NOMO-1 (cell line): ENCODE measurements at regions not wholly inside any gene's neighbourhood (a gene's known extent, or its start where the extent isn't known, plus 50 kb on each side); places are given as distances from the start of the nearest gene placed in this dataset.

Experiments used
- DNase-seq, 2 experiments: peaks; one replicate each; lab custom pipeline; 2025; ENCODE audit not compliant: unreplicated experiment in 2 of 2; lab: John Stamatoyannopoulos, UW

DNA sequence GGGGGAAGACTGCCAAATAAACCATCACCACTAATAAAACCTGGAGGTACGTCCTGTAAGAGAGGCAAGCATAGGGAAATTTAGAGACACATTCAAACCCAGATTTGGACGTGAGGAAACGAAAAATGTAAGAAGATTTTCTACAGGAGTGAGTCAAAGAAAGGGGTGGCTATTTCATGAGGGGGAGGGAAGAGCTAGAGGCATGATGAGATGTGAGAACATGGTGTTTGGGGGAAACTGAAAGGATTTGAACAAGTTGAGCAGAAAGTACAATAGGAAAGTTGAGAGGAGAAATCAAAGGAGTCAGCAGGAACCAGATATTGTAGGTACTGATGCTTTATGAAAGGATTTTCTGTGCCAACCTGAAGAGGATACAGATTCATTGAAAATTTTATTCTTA lies 179.1 kb upstream of the HS3ST5 start:
- DNase-seq = no peak

DNA sequence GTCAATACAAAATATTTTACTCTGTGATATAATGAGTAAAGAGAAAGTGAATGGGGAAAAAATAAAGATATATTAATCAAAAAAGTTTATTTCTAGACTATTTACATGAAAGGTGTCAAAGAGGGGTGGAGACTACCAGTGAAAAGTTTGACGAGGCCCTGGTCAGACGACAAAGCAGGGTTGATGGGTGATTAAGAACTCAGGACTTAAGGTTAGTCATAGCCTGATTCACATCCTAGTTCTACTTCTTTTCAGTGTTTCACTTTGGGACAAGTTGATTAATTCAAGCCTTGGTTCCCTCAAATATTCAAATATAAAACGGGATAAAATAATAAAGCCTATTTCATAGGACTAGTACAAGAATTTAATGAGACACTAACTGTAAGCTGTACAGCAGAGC lies 178.2 kb upstream of the HS3ST5 start:
- no peak for DNase-seq

DNA sequence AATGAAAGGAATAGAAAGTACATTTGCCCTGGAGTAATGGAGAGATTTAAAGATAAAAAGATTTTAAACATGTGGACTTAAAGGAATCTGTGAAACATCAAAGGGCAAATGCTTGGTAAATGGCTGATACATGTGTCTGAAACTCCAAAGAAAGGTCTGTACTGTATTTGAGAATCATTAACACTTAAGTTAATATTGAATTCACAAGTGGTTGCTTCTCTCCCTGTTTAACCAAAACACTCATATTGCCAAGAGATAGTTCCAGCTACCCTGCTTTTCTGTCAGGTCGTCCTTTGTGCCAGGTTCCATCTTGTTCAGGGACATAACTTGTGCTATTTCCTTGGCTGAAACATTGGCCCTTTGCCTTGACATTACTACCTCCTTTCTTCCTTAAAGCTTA lies 171.3 kb upstream of the HS3ST5 start:
- no peak for DNase-seq

DNA sequence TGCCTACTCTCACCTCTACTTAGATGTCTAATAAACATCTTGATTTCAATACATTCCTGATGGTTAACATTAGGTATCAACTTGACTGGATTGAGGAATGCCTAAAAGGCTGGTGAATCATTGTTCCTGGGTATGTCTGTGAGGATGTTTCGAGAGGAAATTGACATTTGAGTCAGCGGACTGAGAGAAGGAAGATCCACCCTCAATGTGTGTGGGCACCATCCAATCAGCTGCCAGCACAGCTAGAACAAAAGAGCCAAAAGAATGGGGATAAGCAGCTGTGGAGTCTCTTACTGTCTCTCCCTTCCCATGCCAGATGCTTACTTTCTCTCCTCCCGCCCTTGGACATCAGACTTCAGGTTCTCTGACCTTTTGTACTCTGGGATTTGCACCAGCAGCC lies 128.6 kb upstream of the HS3ST5 start:
- no peak for DNase-seq

DNA sequence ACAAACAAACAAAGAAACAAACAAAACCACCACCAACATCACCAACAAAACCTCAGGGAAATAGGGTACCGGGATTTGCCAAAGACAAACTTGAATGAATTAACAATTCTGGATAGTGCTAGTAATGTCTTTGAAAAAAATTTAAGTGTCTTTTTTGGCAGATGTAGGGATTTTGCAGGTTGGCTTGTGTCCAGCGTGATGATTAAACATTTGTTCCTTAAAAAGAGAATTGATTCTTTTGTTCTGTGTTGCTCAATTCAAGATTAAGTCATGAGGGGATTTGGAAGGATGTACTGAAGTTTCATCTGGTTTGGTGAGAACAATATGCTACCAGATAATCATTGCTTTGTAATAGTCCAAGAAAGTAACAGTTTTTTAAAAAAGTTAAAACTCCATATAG lies 125.1 kb upstream of the HS3ST5 start:
- no peak for DNase-seq

DNA sequence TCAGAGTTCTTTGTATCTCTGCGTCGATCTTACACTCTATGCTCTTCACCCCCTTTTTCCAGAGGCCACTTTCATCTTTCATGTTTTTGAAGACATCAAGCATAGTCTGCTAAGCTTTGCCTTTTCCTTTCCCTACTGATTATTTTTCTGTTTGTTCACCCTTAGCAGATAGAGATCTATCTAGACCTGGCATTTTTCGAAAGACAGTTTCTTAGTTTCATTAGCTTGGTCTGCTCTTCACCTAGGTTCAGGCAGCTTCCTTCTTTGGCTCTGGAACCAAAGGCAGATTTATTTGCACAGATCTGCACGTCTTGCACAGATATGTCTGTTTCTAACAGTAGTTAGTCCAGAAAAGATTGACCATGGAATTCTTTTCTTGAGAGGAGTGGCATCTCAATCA lies 122.7 kb upstream of the HS3ST5 start:
- no peak for DNase-seq

DNA sequence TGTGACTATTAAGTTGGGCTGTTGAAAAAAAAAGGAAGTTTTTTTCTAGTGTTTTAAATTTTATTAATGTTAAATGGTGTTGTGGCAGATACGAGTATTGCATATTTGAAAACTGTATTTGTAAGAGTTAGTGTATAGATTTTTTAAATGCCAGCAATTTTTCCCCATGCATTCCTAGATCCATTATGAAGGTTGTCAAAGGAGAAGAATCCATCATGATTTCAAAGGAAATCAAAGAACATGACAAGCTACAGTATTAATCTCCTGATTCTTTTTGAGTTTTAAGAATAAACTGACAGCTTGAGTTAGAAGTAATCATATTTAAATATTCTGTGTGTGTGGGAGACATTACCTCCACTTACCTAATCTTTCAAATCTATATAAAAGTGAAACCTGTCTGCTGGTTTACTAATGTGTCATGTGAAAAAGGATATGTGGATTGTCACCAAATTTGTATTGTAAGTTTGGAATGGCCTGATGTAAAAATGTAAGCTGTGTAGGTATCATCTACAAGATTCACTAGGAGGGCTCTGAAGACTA lies 111.0 kb upstream of the HS3ST5 start:
- no peak for DNase-seq

DNA sequence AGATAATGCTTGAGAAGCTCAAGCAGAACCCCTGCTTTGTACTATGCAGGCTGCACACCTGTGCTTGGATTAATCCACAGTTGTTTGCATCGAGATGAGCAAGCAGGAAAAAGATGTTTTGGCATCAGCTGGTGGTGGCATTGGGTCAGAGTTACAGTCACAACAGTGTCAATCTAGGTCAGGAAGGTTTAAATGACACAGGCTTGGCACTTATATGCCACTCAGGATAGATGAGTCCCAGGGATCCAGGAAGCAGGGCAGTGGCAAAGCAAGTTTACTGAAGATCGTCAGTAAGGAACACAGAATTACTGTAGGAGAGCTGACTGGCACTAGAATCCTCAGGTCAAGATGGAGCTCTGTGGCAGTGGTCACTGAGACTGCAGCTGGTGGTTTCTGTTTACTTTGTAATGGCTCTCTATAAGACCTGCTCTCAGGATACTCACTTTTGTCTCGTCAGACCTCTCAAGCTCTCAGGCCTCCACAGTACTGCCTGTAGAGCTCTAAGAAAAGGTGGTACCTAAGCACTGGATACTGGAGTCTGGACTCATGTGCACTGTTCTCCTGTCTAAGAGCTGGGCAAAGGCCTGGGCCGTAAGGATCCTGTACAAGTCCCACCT lies 110.1 kb upstream of the HS3ST5 start:
- DNase-seq = no peak

DNA sequence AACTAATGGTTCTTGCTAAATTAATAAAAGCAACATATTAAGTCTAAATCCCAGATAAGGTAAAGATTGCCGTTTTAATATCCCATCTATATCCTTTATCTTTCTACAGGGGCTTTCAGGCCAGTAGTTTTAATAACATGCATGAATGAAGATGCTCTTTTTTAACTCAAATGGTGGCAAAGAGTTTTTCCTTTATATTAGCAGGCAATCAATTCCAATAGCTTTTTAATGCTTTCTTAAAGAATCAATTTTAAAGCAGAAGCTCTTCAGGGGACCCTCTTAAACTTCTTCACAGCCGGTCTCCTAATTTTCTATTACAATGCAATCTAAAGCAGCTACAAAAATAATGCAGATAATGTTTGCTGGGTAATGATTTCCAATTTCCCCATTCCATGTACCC lies 107.8 kb upstream of the HS3ST5 start:
- DNase-seq = no peak

DNA sequence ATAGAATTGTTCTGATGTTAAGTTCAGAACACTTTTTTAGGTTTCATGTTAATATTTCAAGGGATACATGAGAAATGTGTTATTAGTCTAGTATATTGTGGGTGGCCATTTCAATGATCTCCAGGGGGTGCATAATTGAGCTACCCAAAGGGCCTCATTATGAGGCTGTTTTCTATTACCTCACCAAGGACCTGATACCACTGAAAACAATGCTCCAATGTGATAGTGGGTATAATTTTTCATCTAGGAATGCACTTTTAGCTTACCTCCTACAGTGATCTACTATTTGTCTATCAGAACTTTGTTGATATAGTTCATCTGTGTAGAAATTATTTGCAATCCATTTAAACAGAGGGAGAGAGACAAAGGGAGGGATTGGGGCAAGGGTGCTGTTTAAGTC lies 106.8 kb upstream of the HS3ST5 start:
- DNase-seq = no peak

DNA sequence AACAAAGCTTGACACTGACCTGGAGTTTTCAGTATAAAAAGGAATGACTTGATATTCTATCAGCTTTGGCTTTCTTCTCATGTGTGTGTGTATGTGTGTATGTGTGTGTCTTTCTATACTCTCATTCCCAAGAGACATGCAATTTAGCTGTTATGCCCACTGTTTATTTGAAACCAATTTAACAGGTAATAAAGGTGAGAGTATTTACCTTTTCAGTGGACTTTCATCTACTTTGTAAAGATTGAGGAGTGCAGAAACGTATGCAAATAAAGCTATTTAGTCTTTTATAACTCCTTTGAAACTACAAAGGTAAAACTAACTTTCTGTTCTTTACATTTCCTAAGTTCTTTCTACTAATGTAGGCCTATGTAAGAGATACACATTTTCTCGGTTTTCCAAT lies 103.5 kb upstream of the HS3ST5 start:
- no peak for DNase-seq

DNA sequence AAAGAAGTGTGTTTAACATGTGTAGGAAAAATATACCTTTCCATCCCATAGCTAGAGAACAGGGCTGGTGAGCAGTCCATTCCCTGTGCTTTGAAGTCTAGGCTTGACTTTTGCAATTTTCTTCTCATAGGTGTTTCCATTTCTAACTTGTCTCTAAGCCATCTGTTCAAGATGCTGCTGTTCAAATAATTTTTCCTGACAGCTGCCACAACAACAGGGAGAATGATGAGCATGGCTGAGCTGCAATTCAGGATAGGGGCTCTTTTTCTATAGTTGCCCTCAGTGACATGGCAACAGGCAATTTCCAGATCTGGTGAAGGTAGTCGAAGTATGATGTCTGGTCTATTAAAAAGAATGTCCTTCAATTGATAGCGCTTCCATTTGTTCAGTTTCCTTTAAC lies 103.0 kb upstream of the HS3ST5 start:
- no peak for DNase-seq

DNA sequence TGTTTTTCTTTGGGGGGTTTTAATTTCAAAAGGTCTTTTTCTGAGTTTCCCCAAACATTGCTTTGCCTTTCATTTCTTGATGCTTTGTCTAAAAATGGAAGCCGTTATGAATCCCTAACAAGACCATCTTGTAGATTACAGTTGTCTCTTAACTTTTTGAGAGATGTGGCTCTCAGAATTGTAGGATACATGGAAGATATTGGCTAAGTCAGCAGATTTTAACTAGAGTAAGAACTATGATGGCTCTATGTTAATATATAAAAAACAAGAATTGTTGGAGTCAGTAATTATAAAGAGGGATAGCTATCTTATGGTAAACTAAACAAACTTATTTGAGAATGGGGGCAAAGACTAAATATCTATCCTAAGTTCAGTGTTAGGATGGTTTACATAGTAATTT lies 96.6 kb upstream of the HS3ST5 start:
- DNase-seq = no peak

DNA sequence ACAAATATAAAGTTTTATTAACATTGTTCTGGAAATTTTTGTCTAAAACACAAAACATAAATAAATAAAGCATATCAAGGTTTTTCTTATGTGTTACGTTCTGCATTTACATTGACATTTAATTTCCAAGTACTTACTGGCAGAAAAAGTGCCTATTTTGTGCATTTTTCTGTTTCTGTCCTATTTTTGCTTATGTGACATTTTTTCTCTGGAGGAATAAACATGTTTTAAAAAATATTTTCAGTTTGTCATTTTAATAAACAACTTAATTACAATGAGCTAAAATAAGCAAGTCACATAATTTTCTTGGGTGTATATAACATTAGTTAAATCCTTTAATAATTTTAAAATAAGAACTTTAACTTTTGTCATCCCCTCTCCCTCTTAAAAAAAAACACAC lies 94.4 kb upstream of the HS3ST5 start:
- DNase-seq = no peak

DNA sequence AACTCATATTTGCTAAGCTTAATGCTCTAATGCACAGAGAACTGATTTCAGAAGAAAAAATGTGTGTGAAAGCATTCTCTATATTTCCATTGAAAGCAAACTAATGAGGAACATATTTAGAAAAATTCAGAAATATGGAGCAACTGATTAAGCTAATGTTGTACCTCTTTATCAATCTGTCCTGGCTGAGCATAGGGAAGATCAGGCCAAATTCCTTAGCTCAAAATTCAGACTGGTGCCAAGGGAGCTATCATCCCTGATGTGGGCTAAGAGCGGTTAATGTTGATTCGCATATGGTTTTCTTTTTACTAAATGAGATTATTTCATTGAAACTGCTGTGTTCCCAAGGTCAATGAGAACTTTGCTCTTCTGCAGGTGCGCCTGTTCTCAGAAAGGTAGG lies 93.9 kb upstream of the HS3ST5 start:
- DNase-seq = no peak

DNA sequence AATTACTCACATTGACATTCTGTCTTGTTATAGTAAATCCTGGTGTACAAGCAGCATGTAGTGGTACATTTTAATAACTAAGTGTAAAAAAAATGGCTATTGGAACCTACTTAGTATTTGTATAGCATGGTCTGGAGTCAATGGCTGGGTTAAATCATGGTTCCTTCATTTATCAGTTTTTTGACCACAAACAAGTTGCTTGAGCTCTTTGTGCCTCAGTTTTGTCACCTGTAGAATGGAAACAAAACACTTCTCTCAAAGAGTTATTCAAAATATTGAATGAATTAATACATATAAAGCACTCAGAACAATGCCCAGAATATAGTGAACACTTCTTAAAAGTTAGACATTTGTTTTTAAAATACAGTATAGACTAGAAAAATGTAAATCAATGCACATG lies 93.2 kb upstream of the HS3ST5 start:
- no peak for DNase-seq

DNA sequence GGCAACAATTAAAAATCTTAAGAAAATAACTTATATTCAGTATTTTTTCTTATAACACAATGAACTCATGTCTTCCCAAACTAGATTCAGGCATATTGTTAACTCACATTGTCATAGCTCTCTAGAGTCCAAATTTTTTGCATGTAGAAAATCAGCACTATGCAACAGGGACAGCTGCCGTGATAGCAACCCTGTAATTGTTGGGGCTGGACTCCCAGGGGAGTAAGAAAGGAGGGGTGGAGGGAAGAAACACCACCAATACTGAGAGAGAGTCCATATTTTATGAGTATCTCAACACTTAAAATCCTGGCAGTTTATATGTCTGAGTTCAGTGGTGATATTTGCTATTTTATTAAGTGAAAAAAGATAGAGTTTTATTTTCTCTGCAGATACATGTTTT lies 89.6 kb upstream of the HS3ST5 start:
- DNase-seq = no peak

DNA sequence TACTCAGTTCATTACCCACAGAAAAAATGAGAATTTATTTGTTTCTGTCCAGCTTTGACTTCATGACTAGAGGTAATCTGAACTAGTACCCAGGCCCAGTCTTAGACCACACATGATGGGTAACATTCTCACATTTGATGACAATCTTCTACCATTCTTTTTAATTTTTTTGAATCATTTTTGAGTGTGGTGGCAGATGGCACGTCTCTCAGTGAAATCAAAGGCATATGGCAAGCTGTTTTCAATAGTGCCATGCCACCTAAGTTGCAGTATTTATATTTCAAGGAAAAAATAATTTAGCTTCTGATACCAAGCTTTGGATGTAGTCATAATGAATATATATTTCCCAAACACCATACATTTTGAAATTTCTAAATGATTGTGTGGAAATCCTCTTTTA lies 88.8 kb upstream of the HS3ST5 start:
- no peak for DNase-seq

DNA sequence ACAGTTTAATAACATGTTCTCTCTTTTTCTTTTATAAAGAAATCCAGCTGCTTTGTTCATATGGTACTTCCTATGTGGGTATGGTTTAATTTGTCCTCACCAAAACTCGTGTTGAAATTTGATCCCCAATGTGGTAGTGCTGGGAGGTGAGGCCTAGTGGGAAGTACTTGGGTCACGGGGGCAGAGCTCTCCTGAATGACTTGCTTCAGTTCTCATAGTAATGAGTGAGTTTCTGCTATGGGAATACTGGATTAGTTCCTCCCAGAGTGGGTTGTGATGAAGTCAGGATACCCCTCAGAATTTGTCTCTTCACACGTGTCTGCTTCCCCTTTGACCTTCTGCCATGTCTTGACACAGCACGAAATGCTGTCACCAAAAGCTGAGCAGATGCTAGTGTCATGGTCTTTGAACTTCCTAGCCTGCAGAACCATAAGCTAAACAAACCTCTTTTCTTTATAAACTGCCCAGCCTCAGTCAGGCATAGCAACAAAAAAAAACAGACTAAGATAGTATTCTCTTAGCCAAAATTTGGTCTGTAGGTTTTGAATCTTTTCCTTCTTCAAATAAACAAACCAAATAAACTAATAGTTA lies 87.8 kb upstream of the HS3ST5 start:
- DNase-seq = no peak

DNA sequence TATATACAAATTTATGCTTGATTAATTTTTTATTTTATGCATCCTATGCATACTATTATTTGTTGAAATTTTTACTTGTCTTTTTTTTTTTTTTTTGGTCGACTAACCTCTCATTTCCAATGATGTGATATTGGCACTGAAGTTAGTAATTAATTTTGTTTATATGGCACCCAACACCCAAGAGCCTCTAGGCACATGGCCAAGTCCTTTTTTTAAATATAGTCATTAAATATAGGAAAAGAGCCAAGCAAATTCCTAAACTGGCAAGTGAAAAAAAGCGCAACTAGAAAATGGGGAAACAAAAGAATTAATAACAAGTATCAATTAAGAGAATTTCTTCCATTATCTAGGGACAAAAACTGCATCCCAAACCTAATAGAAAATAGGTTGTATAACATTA lies 85.5 kb upstream of the HS3ST5 start:
- no peak for DNase-seq

DNA sequence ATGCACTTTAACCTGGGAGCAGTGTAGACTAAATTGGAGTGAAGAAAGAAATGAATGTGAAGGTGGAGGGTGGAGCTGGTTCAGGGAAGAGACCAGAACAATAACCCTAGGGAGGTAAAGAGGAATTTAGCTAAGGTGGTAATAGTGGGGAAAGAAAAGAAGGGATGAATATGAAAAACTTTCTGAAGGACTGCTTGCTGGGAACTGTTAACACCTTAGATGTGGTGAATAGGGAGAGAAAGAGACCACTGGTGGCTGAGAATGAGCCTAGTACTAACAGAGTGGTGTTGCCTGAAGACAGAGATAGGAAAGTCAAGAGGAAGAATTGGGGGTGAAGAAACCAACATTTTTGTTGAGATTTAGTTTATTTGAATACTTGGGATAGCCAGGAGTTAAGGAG lies 78.4 kb upstream of the HS3ST5 start:
- no peak for DNase-seq

DNA sequence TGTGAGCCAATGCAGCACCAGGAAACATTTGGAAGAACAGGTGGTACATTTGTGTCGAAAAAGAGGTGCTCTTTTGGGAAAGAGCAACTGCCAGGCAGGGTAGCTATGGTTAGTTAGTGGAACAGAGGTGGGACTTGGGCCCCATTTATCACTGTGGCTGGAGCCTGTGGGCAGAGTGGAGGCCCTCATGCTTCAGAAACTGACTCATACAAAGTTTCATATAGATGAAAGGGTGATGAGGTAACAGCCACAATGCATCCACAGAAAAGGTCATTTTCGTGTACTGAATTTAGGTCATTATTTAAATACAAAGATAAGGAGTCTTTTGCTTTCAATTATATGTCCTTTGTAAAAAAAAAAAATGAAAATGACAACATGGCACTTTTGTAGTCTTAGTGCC lies 76.4 kb upstream of the HS3ST5 start:
- no peak for DNase-seq
